ENCODE measurements at regions not wholly inside any gene's neighbourhood (a gene's known extent, or its start where the extent isn't known, plus 50 kb on each side); places are given as distances from the start of the nearest gene placed in this dataset.

GRCh38 chr7:156442516-156442915 lies 198.1 kb upstream of the RNF32 start:
- TF ChIP-seq POLR2AphosphoS5 (IDR thresholded peaks at IDR 0.05; ENCODE audit: low read depth), result no peak
- TF ChIP-seq NANOG (IDR thresholded peaks at IDR 0.05; ENCODE audit: borderline replicate concordance), result no peak
- TF ChIP-seq CTCF (conservative IDR thresholded peaks at IDR 0.05; ENCODE audit: low read depth in 2 of 2), result no peak
- TF ChIP-seq EZH2phosphoT487 (IDR thresholded peaks at IDR 0.05; ENCODE audit: unreplicated experiment), result no peak
- TF ChIP-seq EZH2 (IDR thresholded peaks at IDR 0.05; ENCODE audit: low read depth, unreplicated experiment), result no peak
- no peak overlapping the region for H2AFZ ChIP-seq
- ATAC-seq, result peak; percentile 73
- H3K9me2 ChIP-seq (ENCODE audit: insufficient read depth), result no peaks in the 10 kb centered on the region
- Mint-ChIP-seq H3K36me3 (ENCODE audit: low read depth) (no peaks in the 10 kb centered on the region), H3K27me3 (ENCODE audit: insufficient read depth, low read depth, poor library complexity) (no peaks in the 10 kb centered on the region), H3K9me3 (peaks cover 2% of the 10 kb centered on the region; the same call in 1 of the 3 replicates), H3K4me3 (no peak overlapping the region), H3K4me1 (peaks cover 15% of the 10 kb centered on the region), H3K27ac (no peak overlapping the region)
- no peaks in the 10 kb centered on the region for H3F3A ChIP-seq (replicated peaks; ENCODE audit: low read depth)
- H4K20me1 ChIP-seq (replicated peaks; ENCODE audit: insufficient read depth), result no peaks in the 10 kb centered on the region
- no peaks in the 10 kb centered on the region for H3K79me2 ChIP-seq (replicated peaks; ENCODE audit: insufficient read depth)
- H3K27ac ChIP-seq (ENCODE audit: low read depth), result no peak overlapping the region
- H3K27me3 ChIP-seq (ENCODE audit: insufficient read depth), result no peaks in the 10 kb centered on the region
- no peaks in the 10 kb centered on the region for H3K36me3 ChIP-seq (ENCODE audit: insufficient read depth)
- no peaks in the 10 kb centered on the region for H3K4me1 ChIP-seq (ENCODE audit: insufficient read depth)
- H3K4me3 ChIP-seq, result no peak overlapping the region
- DNase-seq (ENCODE audit: low spot score), result no peak
- no peak overlapping the region for H3K4me2 ChIP-seq

GRCh38 chr7:156440456-156440855 lies 200.1 kb upstream of the RNF32 start:
- Histone ChIP-seq H3K4me1 (ENCODE audit: insufficient read depth) (no peaks in the 10 kb centered on the region), H4K20me1 (replicated peaks; ENCODE audit: insufficient read depth) (no peaks in the 10 kb centered on the region), H3K36me3 (ENCODE audit: insufficient read depth) (no peaks in the 10 kb centered on the region), H3K27me3 (ENCODE audit: insufficient read depth) (no peaks in the 10 kb centered on the region), H2AFZ (no peak overlapping the region), H3K4me3 (no peak overlapping the region), H3K79me2 (replicated peaks; ENCODE audit: insufficient read depth) (no peaks in the 10 kb centered on the region), H3K27ac (ENCODE audit: low read depth) (no peak overlapping the region), H3K9me2 (ENCODE audit: insufficient read depth) (no peaks in the 10 kb centered on the region), H3F3A (replicated peaks; ENCODE audit: low read depth) (no peaks in the 10 kb centered on the region), H3K4me2 (no peak overlapping the region)
- no peak for ATAC-seq
- Mint-ChIP-seq H3K36me3 (ENCODE audit: low read depth) (no peaks in the 10 kb centered on the region), H3K9me3 (peaks cover 2% of the 10 kb centered on the region; the same call in 1 of the 3 replicates), H3K4me3 (no peak overlapping the region), H3K4me1 (peaks cover 17% of the 10 kb centered on the region), H3K27ac (no peak overlapping the region), H3K27me3 (ENCODE audit: insufficient read depth, low read depth, poor library complexity) (no peaks in the 10 kb centered on the region)
- DNase-seq (ENCODE audit: low spot score), result no peak
- TF ChIP-seq JUNB (IDR thresholded peaks at IDR 0.05; ENCODE audit: unreplicated experiment) (no peak), NANOG (IDR thresholded peaks at IDR 0.05; ENCODE audit: borderline replicate concordance) (no peak), ETS1 (IDR thresholded peaks at IDR 0.05) (no peak), EZH2phosphoT487 (IDR thresholded peaks at IDR 0.05; ENCODE audit: unreplicated experiment) (no peak), CTCF (conservative IDR thresholded peaks at IDR 0.05; ENCODE audit: low read depth in 2 of 2) (no peak), EZH2 (IDR thresholded peaks at IDR 0.05; ENCODE audit: low read depth, unreplicated experiment) (no peak), CREB1 (CRISPR knock-in tag; IDR thresholded peaks at IDR 0.05; ENCODE audit: low read depth) (no peak), ZNF331 (CRISPR knock-in tag; IDR thresholded peaks at IDR 0.05; ENCODE audit: low read depth) (no peak), ZNF114 (CRISPR knock-in tag; IDR thresholded peaks at IDR 0.05) (no peak), POLR2AphosphoS5 (IDR thresholded peaks at IDR 0.05; ENCODE audit: low read depth) (no peak), STAT1 (IDR thresholded peaks at IDR 0.05; ENCODE audit: unreplicated experiment) (no peak)
- TF ChIP-seq, protein P1, sequence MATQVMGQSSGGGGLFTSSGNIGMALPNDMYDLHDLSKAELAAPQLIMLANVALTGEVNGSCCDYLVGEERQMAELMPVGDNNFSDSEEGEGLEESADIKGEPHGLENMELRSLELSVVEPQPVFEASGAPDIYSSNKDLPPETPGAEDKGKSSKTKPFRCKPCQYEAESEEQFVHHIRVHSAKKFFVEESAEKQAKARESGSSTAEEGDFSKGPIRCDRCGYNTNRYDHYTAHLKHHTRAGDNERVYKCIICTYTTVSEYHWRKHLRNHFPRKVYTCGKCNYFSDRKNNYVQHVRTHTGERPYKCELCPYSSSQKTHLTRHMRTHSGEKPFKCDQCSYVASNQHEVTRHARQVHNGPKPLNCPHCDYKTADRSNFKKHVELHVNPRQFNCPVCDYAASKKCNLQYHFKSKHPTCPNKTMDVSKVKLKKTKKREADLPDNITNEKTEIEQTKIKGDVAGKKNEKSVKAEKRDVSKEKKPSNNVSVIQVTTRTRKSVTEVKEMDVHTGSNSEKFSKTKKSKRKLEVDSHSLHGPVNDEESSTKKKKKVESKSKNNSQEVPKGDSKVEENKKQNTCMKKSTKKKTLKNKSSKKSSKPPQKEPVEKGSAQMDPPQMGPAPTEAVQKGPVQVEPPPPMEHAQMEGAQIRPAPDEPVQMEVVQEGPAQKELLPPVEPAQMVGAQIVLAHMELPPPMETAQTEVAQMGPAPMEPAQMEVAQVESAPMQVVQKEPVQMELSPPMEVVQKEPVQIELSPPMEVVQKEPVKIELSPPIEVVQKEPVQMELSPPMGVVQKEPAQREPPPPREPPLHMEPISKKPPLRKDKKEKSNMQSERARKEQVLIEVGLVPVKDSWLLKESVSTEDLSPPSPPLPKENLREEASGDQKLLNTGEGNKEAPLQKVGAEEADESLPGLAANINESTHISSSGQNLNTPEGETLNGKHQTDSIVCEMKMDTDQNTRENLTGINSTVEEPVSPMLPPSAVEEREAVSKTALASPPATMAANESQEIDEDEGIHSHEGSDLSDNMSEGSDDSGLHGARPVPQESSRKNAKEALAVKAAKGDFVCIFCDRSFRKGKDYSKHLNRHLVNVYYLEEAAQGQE (IDR thresholded peaks at IDR 0.05; ENCODE audit: unreplicated experiment), result no peak

Data from GM23338 (cell line).